SK-N-SH (cell line): ENCODE measurements at regions not wholly inside any gene's neighbourhood (a gene's known extent, or its start where the extent isn't known, plus 50 kb on each side); places are given as distances from the start of the nearest gene placed in this dataset.

Experiments used
- CTCF ChIA-PET: fragments of 300-600, 350-600 bp; formaldehyde crosslinking; extraction: SDS; loops from one replicate; lab custom pipeline; 2021; lab: Yijun Ruan, JAX
- POLR2A ChIA-PET: fragments of 350-600 bp; sonication (Branson Sonifier 250); formaldehyde crosslinking; extraction: SDS; loops from one replicate; lab custom pipeline; 2020; ENCODE audit warnings: antibody characterized with exemption, inconsistent platforms; lab: Yijun Ruan, JAX
- DNase-seq: peaks from one replicate; pipeline ENCODE4 v3.0.0; 2012
- H2AFZ ChIP-seq: fragments of 200-600 bp; sonication (generic); 2 replicates; pipeline ENCODE4 v1.8.1; 2016; ENCODE audit warnings: antibody characterized with exemption, mild to moderate bottlenecking, low read depth
- H3F3A ChIP-seq: fragments of 200-600 bp; sonication (generic); replicated peaks from 2 replicates; pipeline ENCODE3; 2016; ENCODE audit warnings: antibody characterized with exemption, mild to moderate bottlenecking; ENCODE audit not compliant: insufficient read depth
- H3K27ac ChIP-seq, 2 experiments: fragments of 200-500 bp in 1 of 2; fragments of 200-600 bp in 1 of 2; sonication (Bioruptor generic) in 1 of 2; sonication (generic), shearing (Covaris generic) in 1 of 2; 2 replicates each; pipeline versions ENCODE4 v1.5.1 to v1.6.1; 2014 to 2016; ENCODE audit warnings: low read depth in 2 of 2, inconsistent platforms in 1 of 2, low read length in 1 of 2, mild to moderate bottlenecking in 1 of 2, mixed read lengths in 1 of 2
- H3K27me3 ChIP-seq: fragments of 200-600 bp; sonication (generic), shearing (Covaris generic); 2 replicates; pipeline ENCODE4 v1.6.1; 2016; ENCODE audit warnings: mixed run types; ENCODE audit not compliant: insufficient read depth
- H3K36me3 ChIP-seq, 2 experiments: fragments of 200-500 bp in 1 of 2; fragments of 200-600 bp in 1 of 2; sonication (Bioruptor generic) in 1 of 2; sonication (generic) in 1 of 2; replicated peaks in 1 of 2; 2 replicates each; pipeline versions ENCODE3 to v1.5.1; 2014 to 2016; ENCODE audit warnings: low read length in 1 of 2, mild to moderate bottlenecking in 1 of 2; ENCODE audit not compliant: insufficient read depth in 2 of 2, control insufficient read depth in 1 of 2
- H3K4me1 ChIP-seq, 2 experiments: fragments of 200-500 bp in 1 of 2; fragments of 200-600 bp in 1 of 2; sonication (Bioruptor generic) in 1 of 2; sonication (generic), shearing (Covaris generic) in 1 of 2; 2 replicates each; pipeline versions ENCODE4 v1.5.1 to v1.6.1; 2014 to 2016; ENCODE audit warnings: low read depth in 1 of 2, low read length in 1 of 2, mixed run types in 1 of 2; ENCODE audit not compliant: insufficient read depth in 2 of 2, control insufficient read depth in 1 of 2
- H3K4me2 ChIP-seq: fragments of 200-600 bp; sonication (generic), shearing (Covaris generic); 2 replicates; pipeline ENCODE4 v1.6.1; 2017; ENCODE audit warnings: mixed run types
- H3K4me3 ChIP-seq, 2 experiments: fragments of 200-500 bp in 1 of 2; fragments of 200-600 bp in 1 of 2; sonication (Bioruptor generic) in 1 of 2; sonication (generic), shearing (Covaris generic) in 1 of 2; 2 replicates each; pipeline versions ENCODE4 v1.5.1 to v1.8.1; 2014 to 2016; ENCODE audit warnings: low read depth in 2 of 2, inconsistent platforms in 1 of 2, low read length in 1 of 2, mild to moderate bottlenecking in 1 of 2, mixed read lengths in 1 of 2, moderate library complexity in 1 of 2
- H3K79me2 ChIP-seq: fragments of 200-600 bp; sonication (generic); 2 replicates; pipeline ENCODE4 v1.8.1; 2017; ENCODE audit warnings: mild to moderate bottlenecking; ENCODE audit not compliant: insufficient read depth
- H3K9ac ChIP-seq: fragments of 200-600 bp; sonication (generic); 2 replicates; pipeline ENCODE4 v1.6.1; 2017; ENCODE audit warnings: mixed run types
- H3K9me2 ChIP-seq: fragments of 200-600 bp; sonication (generic); 2 replicates; pipeline ENCODE4 v1.6.1; 2017; ENCODE audit warnings: mixed run types
- H3K9me3 ChIP-seq: fragments of 200-600 bp; sonication (generic); 2 replicates; pipeline ENCODE4 v1.6.1; 2017; ENCODE audit warnings: mixed run types, mild to moderate bottlenecking, moderate library complexity
- H4K20me1 ChIP-seq: fragments of 200-600 bp; sonication (generic); 2 replicates; pipeline ENCODE4 v1.6.1; 2017; ENCODE audit warnings: mild to moderate bottlenecking, mixed run types; ENCODE audit not compliant: insufficient read depth
- EZH2phosphoT487 ChIP-seq: fragments of 200-600 bp; sonication (generic); IDR thresholded peaks from 2 replicates; pipeline ENCODE4 v1.6.1; 2017; ENCODE audit warnings: low read depth, mixed run types, mild to moderate bottlenecking, antibody characterized with exemption, moderate library complexity, borderline replicate concordance
- FOSL2 ChIP-seq: IDR thresholded peaks from 2 replicates; pipeline ENCODE4 v1.4.0; 2012; ENCODE audit warnings: low read depth, mild to moderate bottlenecking, moderate library complexity, borderline replicate concordance
- FOXM1 ChIP-seq: IDR thresholded peaks from 2 replicates; pipeline ENCODE4 v1.4.0; 2012; ENCODE audit warnings: low read depth, mild to moderate bottlenecking
- GATA2 ChIP-seq: sonication (generic); formaldehyde crosslinking; IDR thresholded peaks from 2 replicates; pipeline ENCODE4 v1.5.0; 2020; ENCODE audit warnings: mild to moderate bottlenecking, missing genetic modification reagents
- MEF2A ChIP-seq: IDR thresholded peaks from 2 replicates; pipeline ENCODE4 v1.4.0; 2012; ENCODE audit warnings: low read depth, borderline replicate concordance
- MXI1 ChIP-seq: IDR thresholded peaks from 2 replicates; pipeline ENCODE4 v1.6.1; 2012; ENCODE audit warnings: mild to moderate bottlenecking, low read depth, low read length, improper control_type of control experiment
- POLR2AphosphoS5 ChIP-seq: IDR thresholded peaks from 2 replicates; pipeline ENCODE4 v1.6.1; 2012; ENCODE audit warnings: low read depth, low read length
- RAD21 ChIP-seq: IDR thresholded peaks from 2 replicates; pipeline ENCODE4 v1.6.1; 2012; ENCODE audit warnings: mild to moderate bottlenecking, low read length
- RFX5 ChIP-seq: IDR thresholded peaks from 2 replicates; pipeline ENCODE4 v1.6.1; 2012; ENCODE audit warnings: mild to moderate bottlenecking, improper control_type of control experiment, low read length
- RXRA ChIP-seq: IDR thresholded peaks from 2 replicates; pipeline ENCODE4 v1.4.0; 2012; ENCODE audit warnings: low read depth, mild to moderate bottlenecking, borderline replicate concordance
- YY1 ChIP-seq: IDR thresholded peaks from 2 replicates; pipeline ENCODE4 v1.4.0; 2012; ENCODE audit warnings: low read depth, mild to moderate bottlenecking
- WGBS: methylation state at CpG from one replicate; pipeline ENCODE4 v1.1.6; 2017; ENCODE audit warnings: low lambda C conversion rate; 5-methylcytosine and 5-hydroxymethylcytosine counted together
- TF ChIP-seq, protein P1 (sequence below): IDR thresholded peaks from 2 replicates; pipeline ENCODE4; 2012
- TF ChIP-seq, protein P2 (sequence below): fragments of 150-350 bp; IDR thresholded peaks from 2 replicates; pipeline ENCODE4 v1.6.1; 2016; ENCODE audit warnings: mild to moderate bottlenecking, low read depth, low read length
- TF ChIP-seq, protein P3 (sequence below): IDR thresholded peaks from 2 replicates; pipeline ENCODE4 v1.4.0; 2012; ENCODE audit warnings: low read depth, borderline replicate concordance
- TF ChIP-seq, protein P4 (sequence below): IDR thresholded peaks from 2 replicates; pipeline ENCODE4 v1.4.0; 2012; ENCODE audit warnings: low read depth, borderline replicate concordance
- TF ChIP-seq, protein P5 (sequence below): IDR thresholded peaks from 2 replicates; pipeline ENCODE4 v1.6.1; 2012; ENCODE audit warnings: mild to moderate bottlenecking, low read depth, low read length, moderate library complexity
- TF ChIP-seq, protein P6 (sequence below): fragments of 200-600 bp; sonication (generic); IDR thresholded peaks from 2 replicates; pipeline ENCODE4 v1.6.1; 2017; ENCODE audit warnings: antibody characterized with exemption, mild to moderate bottlenecking, moderate library complexity

DNA sequence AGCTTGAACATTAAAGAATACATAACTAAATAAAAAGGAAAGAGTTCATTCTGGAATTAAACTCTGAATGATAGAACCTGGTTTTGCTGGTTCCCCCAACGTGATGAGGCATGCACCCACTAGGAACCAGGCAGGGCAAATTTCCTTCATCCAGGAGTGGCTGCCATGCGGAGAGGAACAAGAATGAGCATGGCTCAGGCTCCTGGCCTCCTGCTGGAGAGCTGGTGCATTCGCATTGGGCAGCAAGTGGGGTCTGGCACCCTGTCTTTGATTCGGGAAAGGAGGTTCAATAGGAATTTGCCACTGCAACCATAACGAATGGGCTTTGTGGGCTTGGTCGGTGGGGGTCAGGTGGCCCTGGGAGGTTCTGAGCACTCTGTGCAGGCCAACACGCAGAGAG is 169.8 kb upstream of the TENM4 start:
- Histone ChIP-seq H3K27me3 (no peaks in the 10 kb centered on the region; the same call in 1 of the 2 replicates), H3K9me2 (no peaks in the 10 kb centered on the region), H3F3A (no peaks in the 10 kb centered on the region), H4K20me1 (no peaks in the 10 kb centered on the region), H3K27ac (no peak overlapping the region), H3K79me2 (no peaks in the 10 kb centered on the region), H3K36me3 (no peaks in the 10 kb centered on the region), H2AFZ (no peak overlapping the region), H3K9ac (no peak overlapping the region), H3K9me3 (no peaks in the 10 kb centered on the region), H3K4me2 (no peak overlapping the region), H3K4me1 (no peaks in the 10 kb centered on the region), H3K4me3 (no peak overlapping the region)
- no peak for DNase-seq
- POLR2A ChIA-PET, result no interaction called here
- 29% methylated on average over 6 of the region's 7 CpGs for WGBS
- CTCF ChIA-PET, result no interaction called here
- TF ChIP-seq MEF2A, result no peak
- TF ChIP-seq, protein P1, sequence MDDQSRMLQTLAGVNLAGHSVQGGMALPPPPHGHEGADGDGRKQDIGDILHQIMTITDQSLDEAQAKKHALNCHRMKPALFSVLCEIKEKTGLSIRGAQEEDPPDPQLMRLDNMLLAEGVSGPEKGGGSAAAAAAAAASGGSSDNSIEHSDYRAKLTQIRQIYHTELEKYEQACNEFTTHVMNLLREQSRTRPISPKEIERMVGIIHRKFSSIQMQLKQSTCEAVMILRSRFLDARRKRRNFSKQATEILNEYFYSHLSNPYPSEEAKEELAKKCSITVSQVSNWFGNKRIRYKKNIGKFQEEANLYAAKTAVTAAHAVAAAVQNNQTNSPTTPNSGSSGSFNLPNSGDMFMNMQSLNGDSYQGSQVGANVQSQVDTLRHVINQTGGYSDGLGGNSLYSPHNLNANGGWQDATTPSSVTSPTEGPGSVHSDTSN, result no peak
- no peak for TF ChIP-seq RXRA
- TF ChIP-seq, protein P2, sequence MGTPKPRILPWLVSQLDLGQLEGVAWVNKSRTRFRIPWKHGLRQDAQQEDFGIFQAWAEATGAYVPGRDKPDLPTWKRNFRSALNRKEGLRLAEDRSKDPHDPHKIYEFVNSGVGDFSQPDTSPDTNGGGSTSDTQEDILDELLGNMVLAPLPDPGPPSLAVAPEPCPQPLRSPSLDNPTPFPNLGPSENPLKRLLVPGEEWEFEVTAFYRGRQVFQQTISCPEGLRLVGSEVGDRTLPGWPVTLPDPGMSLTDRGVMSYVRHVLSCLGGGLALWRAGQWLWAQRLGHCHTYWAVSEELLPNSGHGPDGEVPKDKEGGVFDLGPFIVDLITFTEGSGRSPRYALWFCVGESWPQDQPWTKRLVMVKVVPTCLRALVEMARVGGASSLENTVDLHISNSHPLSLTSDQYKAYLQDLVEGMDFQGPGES, result no peak
- no peak for TF ChIP-seq FOSL2
- no peak for TF ChIP-seq GATA2 (CRISPR knock-in tag)
- TF ChIP-seq, protein P3, sequence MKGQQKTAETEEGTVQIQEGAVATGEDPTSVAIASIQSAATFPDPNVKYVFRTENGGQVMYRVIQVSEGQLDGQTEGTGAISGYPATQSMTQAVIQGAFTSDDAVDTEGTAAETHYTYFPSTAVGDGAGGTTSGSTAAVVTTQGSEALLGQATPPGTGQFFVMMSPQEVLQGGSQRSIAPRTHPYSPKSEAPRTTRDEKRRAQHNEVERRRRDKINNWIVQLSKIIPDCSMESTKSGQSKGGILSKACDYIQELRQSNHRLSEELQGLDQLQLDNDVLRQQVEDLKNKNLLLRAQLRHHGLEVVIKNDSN, result no peak
- no peak for TF ChIP-seq EZH2phosphoT487
- no peak for TF ChIP-seq RFX5
- TF ChIP-seq, protein P4, sequence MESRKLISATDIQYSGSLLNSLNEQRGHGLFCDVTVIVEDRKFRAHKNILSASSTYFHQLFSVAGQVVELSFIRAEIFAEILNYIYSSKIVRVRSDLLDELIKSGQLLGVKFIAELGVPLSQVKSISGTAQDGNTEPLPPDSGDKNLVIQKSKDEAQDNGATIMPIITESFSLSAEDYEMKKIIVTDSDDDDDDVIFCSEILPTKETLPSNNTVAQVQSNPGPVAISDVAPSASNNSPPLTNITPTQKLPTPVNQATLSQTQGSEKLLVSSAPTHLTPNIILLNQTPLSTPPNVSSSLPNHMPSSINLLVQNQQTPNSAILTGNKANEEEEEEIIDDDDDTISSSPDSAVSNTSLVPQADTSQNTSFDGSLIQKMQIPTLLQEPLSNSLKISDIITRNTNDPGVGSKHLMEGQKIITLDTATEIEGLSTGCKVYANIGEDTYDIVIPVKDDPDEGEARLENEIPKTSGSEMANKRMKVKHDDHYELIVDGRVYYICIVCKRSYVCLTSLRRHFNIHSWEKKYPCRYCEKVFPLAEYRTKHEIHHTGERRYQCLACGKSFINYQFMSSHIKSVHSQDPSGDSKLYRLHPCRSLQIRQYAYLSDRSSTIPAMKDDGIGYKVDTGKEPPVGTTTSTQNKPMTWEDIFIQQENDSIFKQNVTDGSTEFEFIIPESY, result no peak
- TF ChIP-seq, protein P5, sequence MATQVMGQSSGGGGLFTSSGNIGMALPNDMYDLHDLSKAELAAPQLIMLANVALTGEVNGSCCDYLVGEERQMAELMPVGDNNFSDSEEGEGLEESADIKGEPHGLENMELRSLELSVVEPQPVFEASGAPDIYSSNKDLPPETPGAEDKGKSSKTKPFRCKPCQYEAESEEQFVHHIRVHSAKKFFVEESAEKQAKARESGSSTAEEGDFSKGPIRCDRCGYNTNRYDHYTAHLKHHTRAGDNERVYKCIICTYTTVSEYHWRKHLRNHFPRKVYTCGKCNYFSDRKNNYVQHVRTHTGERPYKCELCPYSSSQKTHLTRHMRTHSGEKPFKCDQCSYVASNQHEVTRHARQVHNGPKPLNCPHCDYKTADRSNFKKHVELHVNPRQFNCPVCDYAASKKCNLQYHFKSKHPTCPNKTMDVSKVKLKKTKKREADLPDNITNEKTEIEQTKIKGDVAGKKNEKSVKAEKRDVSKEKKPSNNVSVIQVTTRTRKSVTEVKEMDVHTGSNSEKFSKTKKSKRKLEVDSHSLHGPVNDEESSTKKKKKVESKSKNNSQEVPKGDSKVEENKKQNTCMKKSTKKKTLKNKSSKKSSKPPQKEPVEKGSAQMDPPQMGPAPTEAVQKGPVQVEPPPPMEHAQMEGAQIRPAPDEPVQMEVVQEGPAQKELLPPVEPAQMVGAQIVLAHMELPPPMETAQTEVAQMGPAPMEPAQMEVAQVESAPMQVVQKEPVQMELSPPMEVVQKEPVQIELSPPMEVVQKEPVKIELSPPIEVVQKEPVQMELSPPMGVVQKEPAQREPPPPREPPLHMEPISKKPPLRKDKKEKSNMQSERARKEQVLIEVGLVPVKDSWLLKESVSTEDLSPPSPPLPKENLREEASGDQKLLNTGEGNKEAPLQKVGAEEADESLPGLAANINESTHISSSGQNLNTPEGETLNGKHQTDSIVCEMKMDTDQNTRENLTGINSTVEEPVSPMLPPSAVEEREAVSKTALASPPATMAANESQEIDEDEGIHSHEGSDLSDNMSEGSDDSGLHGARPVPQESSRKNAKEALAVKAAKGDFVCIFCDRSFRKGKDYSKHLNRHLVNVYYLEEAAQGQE, result no peak
- no peak for TF ChIP-seq YY1
- no peak for TF ChIP-seq POLR2AphosphoS5
- TF ChIP-seq MXI1, result no peak
- TF ChIP-seq RAD21, result 0 out of 2 replicates have a peak, but pooled peaks have one; percentile 9
- no peak for TF ChIP-seq FOXM1
- TF ChIP-seq, protein P6, sequence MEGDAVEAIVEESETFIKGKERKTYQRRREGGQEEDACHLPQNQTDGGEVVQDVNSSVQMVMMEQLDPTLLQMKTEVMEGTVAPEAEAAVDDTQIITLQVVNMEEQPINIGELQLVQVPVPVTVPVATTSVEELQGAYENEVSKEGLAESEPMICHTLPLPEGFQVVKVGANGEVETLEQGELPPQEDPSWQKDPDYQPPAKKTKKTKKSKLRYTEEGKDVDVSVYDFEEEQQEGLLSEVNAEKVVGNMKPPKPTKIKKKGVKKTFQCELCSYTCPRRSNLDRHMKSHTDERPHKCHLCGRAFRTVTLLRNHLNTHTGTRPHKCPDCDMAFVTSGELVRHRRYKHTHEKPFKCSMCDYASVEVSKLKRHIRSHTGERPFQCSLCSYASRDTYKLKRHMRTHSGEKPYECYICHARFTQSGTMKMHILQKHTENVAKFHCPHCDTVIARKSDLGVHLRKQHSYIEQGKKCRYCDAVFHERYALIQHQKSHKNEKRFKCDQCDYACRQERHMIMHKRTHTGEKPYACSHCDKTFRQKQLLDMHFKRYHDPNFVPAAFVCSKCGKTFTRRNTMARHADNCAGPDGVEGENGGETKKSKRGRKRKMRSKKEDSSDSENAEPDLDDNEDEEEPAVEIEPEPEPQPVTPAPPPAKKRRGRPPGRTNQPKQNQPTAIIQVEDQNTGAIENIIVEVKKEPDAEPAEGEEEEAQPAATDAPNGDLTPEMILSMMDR, result peak; percentile 21
